ENCODE measurements at regions not wholly inside any gene's neighbourhood (a gene's known extent, or its start where the extent isn't known, plus 50 kb on each side); places are given as distances from the start of the nearest gene placed in this dataset.

GRCh38 chr9:34802916-34803315 lies 93.0 kb upstream of the CCL21 start:
- H2AFZ ChIP-seq (ENCODE audit: control insufficient read depth, low read length), result no peak overlapping the region
- dilution Hi-C loops (cut with MboI; ENCODE audit: extremely low pct_ligation_motif_present, low sequenced_read_pairs), result no loop called here
- no peaks in the 10 kb centered on the region for H3K79me2 ChIP-seq (ENCODE audit: control insufficient read depth, insufficient read depth, low read length)
- TF ChIP-seq CTCF (optimal IDR thresholded peaks at IDR 0.05 in 1 of 3, IDR thresholded peaks at IDR 0.05 in 1 of 3, conservative IDR thresholded peaks at IDR 0.05 in 1 of 3; ENCODE audit: extremely low read depth in 1 of 3, insufficient read depth in 2 of 3, low read length in 3 of 3) (no peak), EZH2 (IDR thresholded peaks at IDR 0.05; ENCODE audit: low read length) (no peak)
- no peaks in the 10 kb centered on the region for H4K20me1 ChIP-seq (ENCODE audit: control insufficient read depth, extremely low read depth, insufficient read depth, low read length)
- DNase-seq (ENCODE audit: low read depth, low spot score) (no peak), FAIRE-seq (no peak)
- no peak overlapping the region for H3K27ac ChIP-seq (ENCODE audit: control insufficient read depth, insufficient read depth, low read length)
- no peaks in the 10 kb centered on the region for H3K4me1 ChIP-seq (ENCODE audit: control insufficient read depth, extremely low read depth, insufficient read depth, low read length)
- H3K9me3 ChIP-seq (ENCODE audit: control insufficient read depth, low read depth, low read length), result no peaks in the 10 kb centered on the region
- H3K4me3 ChIP-seq (ENCODE audit: control insufficient read depth in 2 of 3, extremely low read depth in 1 of 3, insufficient read depth in 2 of 3, low read depth in 1 of 3, low read length in 3 of 3), result no peak overlapping the region
- no peak overlapping the region for H3K4me2 ChIP-seq (ENCODE audit: control insufficient read depth, extremely low read depth, insufficient read depth, low read depth, low read length)
- no peaks in the 10 kb centered on the region for H3K9me1 ChIP-seq (ENCODE audit: control insufficient read depth, extremely low read depth, insufficient read depth, low read length)
- no peaks in the 10 kb centered on the region for H3K27me3 ChIP-seq (ENCODE audit: control insufficient read depth, extremely low read depth, insufficient read depth, low read length)
- no peak overlapping the region for H3K9ac ChIP-seq (ENCODE audit: control insufficient read depth, extremely low read depth, insufficient read depth, low read length)
- no peaks in the 10 kb centered on the region for H3K36me3 ChIP-seq (ENCODE audit: control insufficient read depth in 2 of 2, extremely low read depth in 1 of 2, insufficient read depth in 2 of 2, low read length in 2 of 2)

DNA sequence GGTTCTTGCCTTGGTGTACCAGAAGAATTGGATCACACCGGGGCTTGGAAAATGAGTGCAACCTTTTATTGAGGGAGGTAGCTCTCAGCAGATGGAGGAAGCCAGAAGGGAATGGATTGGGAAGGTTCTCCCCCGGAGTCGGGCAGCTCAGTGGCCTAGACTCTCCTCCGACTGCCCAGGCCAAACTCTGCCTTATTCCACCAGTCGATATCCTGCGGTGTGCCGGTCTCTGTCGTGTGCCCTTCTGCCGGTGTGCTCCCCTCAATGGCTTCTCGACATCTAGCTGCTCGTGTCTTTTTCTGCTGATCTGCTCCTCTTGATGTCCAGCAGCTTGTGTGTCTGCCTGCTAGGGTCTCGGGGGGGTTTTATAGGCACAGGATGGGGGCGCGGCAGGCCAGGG lies 87.4 kb upstream of the CCL21 start:
- H3K9me3 ChIP-seq (ENCODE audit: control insufficient read depth, low read depth, low read length), result no peaks in the 10 kb centered on the region
- no peaks in the 10 kb centered on the region for H3K36me3 ChIP-seq (ENCODE audit: control insufficient read depth in 2 of 2, extremely low read depth in 1 of 2, insufficient read depth in 2 of 2, low read length in 2 of 2)
- no peaks in the 10 kb centered on the region for H3K4me1 ChIP-seq (ENCODE audit: control insufficient read depth, extremely low read depth, insufficient read depth, low read length)
- H3K4me3 ChIP-seq (ENCODE audit: control insufficient read depth in 2 of 3, extremely low read depth in 1 of 3, insufficient read depth in 2 of 3, low read depth in 1 of 3, low read length in 3 of 3), result no peak overlapping the region
- no peak overlapping the region for H3K27ac ChIP-seq (ENCODE audit: control insufficient read depth, insufficient read depth, low read length)
- TF ChIP-seq EZH2 (IDR thresholded peaks at IDR 0.05; ENCODE audit: low read length), result no peak
- TF ChIP-seq CTCF (optimal IDR thresholded peaks at IDR 0.05 in 1 of 3, IDR thresholded peaks at IDR 0.05 in 1 of 3, conservative IDR thresholded peaks at IDR 0.05 in 1 of 3; ENCODE audit: extremely low read depth in 1 of 3, insufficient read depth in 2 of 3, low read length in 3 of 3), result no peak
- H3K9ac ChIP-seq (ENCODE audit: control insufficient read depth, extremely low read depth, insufficient read depth, low read length), result no peak overlapping the region
- no peaks in the 10 kb centered on the region for H3K79me2 ChIP-seq (ENCODE audit: control insufficient read depth, insufficient read depth, low read length)
- DNase-seq (ENCODE audit: low read depth, low spot score) (no peak), FAIRE-seq (no peak)
- no peaks in the 10 kb centered on the region for H3K9me1 ChIP-seq (ENCODE audit: control insufficient read depth, extremely low read depth, insufficient read depth, low read length)
- H2AFZ ChIP-seq (ENCODE audit: control insufficient read depth, low read length), result no peak overlapping the region
- H4K20me1 ChIP-seq (ENCODE audit: control insufficient read depth, extremely low read depth, insufficient read depth, low read length), result no peaks in the 10 kb centered on the region
- dilution Hi-C loops (cut with MboI; ENCODE audit: extremely low pct_ligation_motif_present, low sequenced_read_pairs), result no loop called here
- no peaks in the 10 kb centered on the region for H3K27me3 ChIP-seq (ENCODE audit: control insufficient read depth, extremely low read depth, insufficient read depth, low read length)
- H3K4me2 ChIP-seq (ENCODE audit: control insufficient read depth, extremely low read depth, insufficient read depth, low read depth, low read length), result no peak overlapping the region
